H9 (cell line): ENCODE measurements at regions not wholly inside any gene's neighbourhood (a gene's known extent, or its start where the extent isn't known, plus 50 kb on each side); places are given as distances from the start of the nearest gene placed in this dataset.

Experiments used
- DNase-seq: peaks from one replicate; pipeline ENCODE4 v3.0.0-alpha.2; 2017
- H2AFZ ChIP-seq: one replicate; pipeline ENCODE4 v1.6.1; 2013; ENCODE audit warnings: mild to moderate bottlenecking, low read length, control low read depth, moderate library complexity
- H2AK5ac ChIP-seq: 2 replicates; pipeline ENCODE4 v1.6.1; 2013; ENCODE audit warnings: low read length, control low read depth, mixed read lengths; ENCODE audit not compliant: insufficient read length
- H2BK120ac ChIP-seq: one replicate; pipeline ENCODE4 v1.6.1; 2013; ENCODE audit warnings: low read depth, mild to moderate bottlenecking, low read length, control low read depth, inconsistent platforms; ENCODE audit not compliant: poor library complexity, severe bottlenecking
- H2BK12ac ChIP-seq: 2 replicates; pipeline ENCODE4 v1.6.1; 2013; ENCODE audit warnings: low read length, control low read depth, mixed read lengths, low read depth; ENCODE audit not compliant: insufficient read length
- H2BK15ac ChIP-seq: 2 replicates; pipeline ENCODE4 v1.6.1; 2013; ENCODE audit warnings: low read depth, low read length, control low read depth
- H2BK20ac ChIP-seq: one replicate; pipeline ENCODE4 v1.6.1; 2013; ENCODE audit warnings: low read depth, mild to moderate bottlenecking, low read length, control low read depth, inconsistent platforms; ENCODE audit not compliant: poor library complexity, severe bottlenecking
- H2BK5ac ChIP-seq: 2 replicates; pipeline ENCODE4 v1.6.1; 2013; ENCODE audit warnings: low read length, control low read depth, mixed read lengths; ENCODE audit not compliant: insufficient read length
- H3K14ac ChIP-seq: 2 replicates; pipeline ENCODE4 v1.6.1; 2013; ENCODE audit warnings: low read length, control low read depth; ENCODE audit not compliant: insufficient read depth
- H3K18ac ChIP-seq: 2 replicates; pipeline ENCODE4 v1.6.1; 2013; ENCODE audit warnings: low read depth, mild to moderate bottlenecking, mixed read lengths, low read length, control low read depth; ENCODE audit not compliant: insufficient read length
- H3K23ac ChIP-seq: 2 replicates; pipeline ENCODE4 v1.6.1; 2013; ENCODE audit warnings: low read length, control low read depth, mixed read lengths, low read depth; ENCODE audit not compliant: insufficient read length
- H3K23me2 ChIP-seq: 2 replicates; pipeline ENCODE4 v1.6.1; 2013; ENCODE audit warnings: low read depth, mild to moderate bottlenecking, mixed read lengths, low read length, control low read depth; ENCODE audit not compliant: insufficient read length, poor library complexity, severe bottlenecking
- H3K27ac ChIP-seq: 2 replicates; pipeline ENCODE4 v1.5.1; 2013; ENCODE audit warnings: low read length, control low read depth, mixed read lengths, low read depth; ENCODE audit not compliant: insufficient read length
- H3K27me3 ChIP-seq: 2 replicates; pipeline ENCODE4 v1.6.1; 2013; ENCODE audit warnings: low read length, control low read depth, inconsistent platforms; ENCODE audit not compliant: insufficient read depth
- H3K4ac ChIP-seq: 2 replicates; pipeline ENCODE4 v1.6.1; 2013; ENCODE audit warnings: low read depth, mild to moderate bottlenecking, control low read depth, inconsistent platforms, low read length, moderate library complexity
- H3K4me1 ChIP-seq: 2 replicates; pipeline ENCODE4 v1.6.1; 2013; ENCODE audit warnings: low read length, control low read depth, inconsistent platforms; ENCODE audit not compliant: insufficient read depth
- H3K4me2 ChIP-seq: 2 replicates; pipeline ENCODE4 v1.6.1; 2013; ENCODE audit warnings: low read length, control low read depth, mixed read lengths; ENCODE audit not compliant: insufficient read length, insufficient read depth
- H3K56ac ChIP-seq: 2 replicates; pipeline ENCODE4 v1.6.1; 2013; ENCODE audit warnings: low read depth, mild to moderate bottlenecking, mixed read lengths, low read length, control low read depth; ENCODE audit not compliant: insufficient read length
- H3K79me1 ChIP-seq: 2 replicates; pipeline ENCODE4 v1.6.1; 2013; ENCODE audit warnings: low read depth, mild to moderate bottlenecking, moderate library complexity, low read length, control low read depth, inconsistent platforms; ENCODE audit not compliant: insufficient read depth, poor library complexity, severe bottlenecking
- H3K79me2 ChIP-seq: 2 replicates; pipeline ENCODE4 v1.6.1; 2013; ENCODE audit warnings: low read length, control low read depth, inconsistent platforms; ENCODE audit not compliant: insufficient read depth
- H3K9ac ChIP-seq: 2 replicates; pipeline ENCODE4 v1.6.1; 2013; ENCODE audit warnings: low read length, control low read depth, mixed read lengths; ENCODE audit not compliant: insufficient read length; ENCODE audit errors: extremely low read depth
- H3K9me3 ChIP-seq: one replicate; pipeline ENCODE4 v1.6.1; 2013; ENCODE audit warnings: low read depth, low read length, inconsistent platforms; ENCODE audit not compliant: control insufficient read depth
- H3T11ph ChIP-seq: one replicate; pipeline ENCODE4 v1.6.1; 2013; ENCODE audit warnings: mild to moderate bottlenecking, low read length, control low read depth, inconsistent platforms
- H4K20me1 ChIP-seq: one replicate; pipeline ENCODE4 v1.6.1; 2013; ENCODE audit not compliant: control insufficient read depth, insufficient read length, insufficient read depth
- H4K5ac ChIP-seq: 2 replicates; pipeline ENCODE4 v1.6.1; 2013; ENCODE audit warnings: low read depth, mild to moderate bottlenecking, mixed read lengths, low read length, control low read depth; ENCODE audit not compliant: insufficient read length
- H4K8ac ChIP-seq: replicated peaks from 2 replicates; pipeline ENCODE4 v1.6.1; 2013; ENCODE audit warnings: low read length, control low read depth, mixed read lengths, low read depth; ENCODE audit not compliant: insufficient read length
- H4K91ac ChIP-seq: 2 replicates; pipeline ENCODE4 v1.6.1; 2013; ENCODE audit warnings: low read depth, mild to moderate bottlenecking, moderate library complexity, mixed read lengths, low read length, control low read depth; ENCODE audit not compliant: insufficient read length
- H3K27ac Mint-ChIP-seq, 3 experiments: 2 replicates in 2 of 3; 3 replicates in 1 of 3; pipeline ENCODE4 v1.8.0; 2020 to 2021; ENCODE audit warnings: mixed read lengths in 3 of 3, mild to moderate bottlenecking in 1 of 3, moderate library complexity in 1 of 3
- H3K27me3 Mint-ChIP-seq: 2 replicates; pipeline ENCODE4 v1.8.0; 2021; ENCODE audit warnings: low read depth, mild to moderate bottlenecking, moderate library complexity, mixed read lengths
- H3K36me3 Mint-ChIP-seq, 3 experiments: 2 replicates in 2 of 3; 3 replicates in 1 of 3; pipeline ENCODE4 v1.8.0; 2020 to 2021; ENCODE audit warnings: low read depth in 3 of 3, mixed read lengths in 3 of 3; ENCODE audit not compliant: insufficient read depth in 1 of 3
- H3K4me1 Mint-ChIP-seq, 2 experiments: 2 replicates each; pipeline ENCODE4 v1.8.0; 2020; ENCODE audit warnings: mixed read lengths in 2 of 2
- H3K4me3 Mint-ChIP-seq, 2 experiments: 2 replicates in 1 of 2; 3 replicates in 1 of 2; pipeline ENCODE4 v1.8.0; 2020 to 2021; ENCODE audit warnings: mild to moderate bottlenecking in 2 of 2, mixed read lengths in 2 of 2, moderate library complexity in 1 of 2
- H3K9me3 Mint-ChIP-seq, 2 experiments: 2 replicates in 1 of 2; 3 replicates in 1 of 2; pipeline ENCODE4 v1.8.0; 2020; ENCODE audit warnings: mild to moderate bottlenecking in 2 of 2, mixed read lengths in 2 of 2, moderate library complexity in 1 of 2
- CTCF ChIP-seq: fragments of 200-600 bp; sonication (generic); conservative IDR thresholded peaks from 3 replicates; pipeline ENCODE4 v1.8.0; 2021; ENCODE audit warnings: antibody characterized with exemption, mild to moderate bottlenecking

- Histone ChIP-seq H2BK15ac (no peak overlapping the region), H2BK12ac (no peak overlapping the region), H3K79me1 (no peaks in the 10 kb centered on the region), H3K4me2 (no peak overlapping the region), H3K18ac (no peak overlapping the region), H3K14ac (no peak overlapping the region), H4K20me1 (no peaks in the 10 kb centered on the region), H3K27me3 (no peaks in the 10 kb centered on the region), H3K23ac (no peak overlapping the region), H3K9me3 (no peaks in the 10 kb centered on the region), H3K4ac (no peak overlapping the region), H3K4me1 (no peaks in the 10 kb centered on the region), H4K5ac (no peak overlapping the region), H2BK120ac (no peak overlapping the region), H3K27ac (no peak overlapping the region), H2BK20ac (no peak overlapping the region), H2AK5ac (no peak overlapping the region), H2AFZ (no peak overlapping the region), H3T11ph (no peak overlapping the region), H3K9ac (no peak overlapping the region), H4K91ac (no peak overlapping the region), H3K56ac (no peak overlapping the region), H3K23me2 (no peaks in the 10 kb centered on the region), H4K8ac (no peak overlapping the region), H2BK5ac (no peak overlapping the region), H3K79me2 (no peaks in the 10 kb centered on the region)
- no peaks in the 10 kb centered on the region for H3K9me3 Mint-ChIP-seq
- H3K27ac Mint-ChIP-seq: no peak overlapping the region
- no peaks in the 10 kb centered on the region for H3K27me3 Mint-ChIP-seq
- TF ChIP-seq CTCF: no peak
- DNase-seq: no peak
- no peaks in the 10 kb centered on the region for H3K36me3 Mint-ChIP-seq
- H3K4me3 Mint-ChIP-seq: no peak overlapping the region
- no peaks in the 10 kb centered on the region for H3K4me1 Mint-ChIP-seq
Measured at GRCh38 chr4:158013858-158014257, 159.0 kb downstream of the GASK1B start.
